ENCODE measurements at regions not wholly inside any gene's neighbourhood (a gene's known extent, or its start where the extent isn't known, plus 50 kb on each side); places are given as distances from the start of the nearest gene placed in this dataset.

GRCh38 chr6:134851548-134851947, 98.4 kb downstream of the ALDH8A1 start (continued):
- no peak for TF ChIP-seq CHD7 (IDR thresholded peaks at IDR 0.05; ENCODE audit: insufficient replicate concordance, low read length)
- no peak for TF ChIP-seq FOSL1 (IDR thresholded peaks at IDR 0.05; ENCODE audit: insufficient read depth, low read depth, low read length)
- no peak for TF ChIP-seq EP300 (IDR thresholded peaks at IDR 0.05; ENCODE audit: borderline replicate concordance in 1 of 2, low read depth in 2 of 2, low read length in 2 of 2)
- TF ChIP-seq BACH1 (IDR thresholded peaks at IDR 0.05; ENCODE audit: low read length): no peak
- no peak for TF ChIP-seq RBBP5 (IDR thresholded peaks at IDR 0.05; ENCODE audit: borderline replicate concordance, low read depth, low read length)
- TF ChIP-seq GABPA (IDR thresholded peaks at IDR 0.05; ENCODE audit: borderline replicate concordance, insufficient read depth, low read length): no peak
- TF ChIP-seq HDAC2 (IDR thresholded peaks at IDR 0.05; ENCODE audit: borderline replicate concordance in 1 of 2, low read depth in 2 of 2, low read length in 2 of 2): no peak
- TF ChIP-seq BCL11A (IDR thresholded peaks at IDR 0.05; ENCODE audit: low read depth in 2 of 2, low read length in 2 of 2): no peak
- no peak for TF ChIP-seq SP1 (IDR thresholded peaks at IDR 0.05; ENCODE audit: low read depth, low read length)
- no peak for TF ChIP-seq ATF2 (IDR thresholded peaks at IDR 0.05; ENCODE audit: low read length)
